ENCODE measurements at regions not wholly inside any gene's neighbourhood (a gene's known extent, or its start where the extent isn't known, plus 50 kb on each side); places are given as distances from the start of the nearest gene placed in this dataset.

DNA sequence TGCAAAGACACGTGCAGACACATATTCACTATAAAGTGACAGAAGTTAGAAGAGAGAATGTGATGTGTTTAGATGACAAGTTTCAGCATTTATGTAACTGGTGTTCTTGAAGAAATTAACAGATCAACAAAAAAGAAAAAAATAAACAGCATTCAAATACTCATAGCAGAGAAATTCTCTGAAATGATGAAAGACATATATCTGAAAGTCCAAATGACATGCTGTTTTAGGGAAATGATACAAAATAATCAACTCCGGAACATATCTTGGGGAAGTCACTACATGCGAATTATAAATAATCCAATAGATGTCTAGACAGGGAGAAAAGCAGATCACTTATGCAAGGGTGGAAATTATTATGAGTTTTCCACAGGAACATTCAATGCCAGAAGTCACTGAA is 146.0 kb downstream of the SPANXN4 start:
- DNase-seq: no peak

DNA sequence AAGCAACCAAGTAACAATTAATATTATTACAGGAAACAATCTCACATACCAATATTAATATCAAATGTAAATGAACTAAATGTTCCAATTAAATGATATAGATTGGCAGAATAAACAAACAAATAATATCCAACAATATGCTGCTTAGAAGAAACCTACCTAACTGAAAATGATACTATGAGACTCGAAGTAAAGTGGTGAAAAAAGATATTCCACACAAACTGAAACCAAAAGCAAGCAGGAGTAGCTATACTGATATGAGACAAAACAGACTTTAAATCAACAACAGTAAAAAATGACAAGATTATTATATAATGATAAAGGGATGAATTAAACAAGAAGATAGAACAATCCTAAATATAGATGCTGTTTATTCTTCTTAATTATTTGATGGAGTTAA is 140.1 kb downstream of the SPANXN4 start:
- no peak for DNase-seq

DNA sequence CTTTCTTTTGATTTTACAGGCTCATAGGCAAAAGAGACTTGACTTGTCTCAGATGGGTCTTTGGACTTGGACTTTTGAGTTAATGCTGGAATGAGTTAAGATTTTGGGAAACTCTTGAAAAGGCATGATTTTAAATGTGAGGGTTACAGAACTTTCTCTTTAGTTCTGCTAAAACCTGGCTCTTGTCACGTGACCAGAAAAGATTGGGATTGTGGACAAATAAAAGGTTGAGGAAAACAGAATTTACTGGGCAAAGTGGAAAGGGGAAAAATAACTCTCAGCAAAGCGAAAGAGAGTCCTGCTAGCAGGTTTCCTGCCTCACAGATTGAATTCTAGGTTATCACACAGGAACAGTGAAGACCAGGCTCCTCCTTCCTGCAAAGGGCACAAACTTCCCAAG is 114.0 kb downstream of the SPANXN4 start:
- DNase-seq: no peak

DNA sequence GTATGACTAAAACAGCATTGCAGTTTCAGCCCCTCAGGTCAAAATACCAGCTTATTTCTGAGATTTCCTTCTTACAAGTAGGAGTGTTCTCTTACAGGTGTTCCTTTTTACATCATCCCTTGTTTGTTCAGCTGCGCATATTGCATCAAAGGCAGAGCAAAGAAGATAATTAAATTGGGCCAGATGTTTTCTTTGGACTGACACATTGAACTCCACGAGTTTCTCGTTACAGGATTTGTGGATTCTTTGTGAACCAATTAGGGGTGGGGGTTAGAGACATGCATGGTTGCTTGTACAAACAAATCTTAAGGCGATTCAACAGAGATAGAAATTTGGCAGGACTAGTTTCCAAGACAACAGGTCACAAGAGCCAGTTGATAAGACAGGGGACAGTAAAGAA is 95.7 kb downstream of the SPANXN4 start:
- DNase-seq: no peak

DNA sequence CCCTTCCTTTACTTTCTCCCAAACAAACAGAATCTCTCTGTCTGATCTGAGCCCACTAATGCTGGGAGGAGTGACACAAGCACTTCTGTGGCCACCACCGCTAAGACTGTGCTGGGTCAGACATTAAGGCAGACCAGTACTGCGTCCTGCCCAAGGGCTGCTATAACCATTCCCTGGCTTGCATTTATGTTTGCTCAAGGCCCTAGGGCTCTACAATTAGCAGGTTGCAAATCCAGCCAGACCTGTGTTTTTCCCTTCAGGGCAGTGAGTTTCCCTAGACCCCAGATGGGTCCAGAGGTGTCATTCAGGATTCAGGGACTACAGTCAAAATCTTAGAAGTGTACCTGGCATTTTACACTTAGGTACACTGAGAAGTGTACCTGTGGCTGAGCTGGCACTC is 89.7 kb downstream of the SPANXN4 start:
- DNase-seq: no peak

DNA sequence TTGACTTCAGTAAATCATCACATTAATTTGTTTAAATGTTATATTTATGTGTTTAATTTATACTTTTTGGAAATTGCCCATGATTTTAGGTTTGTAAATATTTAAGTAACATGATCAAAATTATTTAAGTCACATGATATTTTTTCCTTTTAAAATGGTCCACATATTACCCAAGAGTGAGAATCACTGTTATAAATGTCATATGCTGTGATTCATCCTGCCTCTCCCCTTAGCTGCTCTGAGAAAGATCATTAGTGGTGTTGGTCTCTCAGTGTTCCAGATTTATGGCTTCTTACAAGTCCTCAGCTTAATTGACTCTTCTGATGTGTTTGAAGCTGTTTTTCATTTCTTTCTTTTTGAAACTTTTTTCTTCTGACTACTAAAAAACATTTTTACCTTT is 70.1 kb downstream of the SPANXN4 start:
- DNase-seq: no peak

DNA sequence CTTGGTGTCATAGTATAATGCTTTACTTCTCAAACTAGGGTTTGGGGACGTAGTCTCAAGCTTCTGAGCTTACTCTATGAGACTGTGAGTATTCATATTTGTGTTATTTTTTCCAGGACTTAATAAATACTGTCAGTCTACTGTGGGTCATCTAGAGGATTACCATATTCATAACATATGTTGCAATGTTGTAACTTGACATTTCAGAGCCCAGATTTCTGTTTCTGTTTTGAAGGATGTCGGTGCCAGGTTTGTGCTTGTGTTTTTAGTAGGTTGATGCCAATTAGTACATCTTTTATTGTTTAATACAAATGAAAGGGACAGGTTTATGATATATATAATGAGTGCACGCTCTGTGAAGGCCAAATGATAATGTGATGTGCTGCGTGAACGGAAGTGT is 69.6 kb downstream of the SPANXN4 start:
- DNase-seq: no peak

DNA sequence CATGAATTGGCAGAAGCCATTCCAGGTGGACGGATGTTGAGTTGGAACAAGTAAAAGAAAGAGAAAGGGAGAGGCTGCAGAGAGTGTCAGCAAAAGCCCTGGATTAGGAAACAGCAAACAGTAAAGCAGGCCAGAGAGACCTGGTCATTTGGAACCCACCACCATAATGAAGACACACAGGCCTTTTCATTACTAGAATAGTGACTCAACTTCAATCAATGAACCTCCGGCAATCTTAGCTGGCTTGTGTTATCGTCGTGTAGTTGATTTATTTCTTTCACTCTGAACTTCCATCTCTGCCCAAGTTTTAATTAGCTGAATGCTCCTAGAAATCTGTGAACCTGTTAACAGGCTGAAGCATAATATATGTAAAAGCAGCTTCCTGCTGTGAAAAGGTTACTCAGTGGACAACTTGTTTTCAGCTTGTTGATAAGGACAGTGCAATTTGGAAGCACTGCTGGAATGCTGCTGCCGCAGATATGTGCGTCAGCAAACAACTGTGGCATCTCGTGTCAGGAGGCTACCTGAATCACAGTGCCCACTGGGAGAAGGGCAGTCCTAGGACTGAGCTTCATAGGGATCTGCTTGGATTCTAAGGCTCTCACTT is 68.8 kb downstream of the SPANXN4 start:
- DNase-seq: no peak
